ENCODE measurements at regions not wholly inside any gene's neighbourhood (a gene's known extent, or its start where the extent isn't known, plus 50 kb on each side); places are given as distances from the start of the nearest gene placed in this dataset.
A peak's percentile ranks its signal among the peaks of the same experiment; 100 is the strongest.

DNA sequence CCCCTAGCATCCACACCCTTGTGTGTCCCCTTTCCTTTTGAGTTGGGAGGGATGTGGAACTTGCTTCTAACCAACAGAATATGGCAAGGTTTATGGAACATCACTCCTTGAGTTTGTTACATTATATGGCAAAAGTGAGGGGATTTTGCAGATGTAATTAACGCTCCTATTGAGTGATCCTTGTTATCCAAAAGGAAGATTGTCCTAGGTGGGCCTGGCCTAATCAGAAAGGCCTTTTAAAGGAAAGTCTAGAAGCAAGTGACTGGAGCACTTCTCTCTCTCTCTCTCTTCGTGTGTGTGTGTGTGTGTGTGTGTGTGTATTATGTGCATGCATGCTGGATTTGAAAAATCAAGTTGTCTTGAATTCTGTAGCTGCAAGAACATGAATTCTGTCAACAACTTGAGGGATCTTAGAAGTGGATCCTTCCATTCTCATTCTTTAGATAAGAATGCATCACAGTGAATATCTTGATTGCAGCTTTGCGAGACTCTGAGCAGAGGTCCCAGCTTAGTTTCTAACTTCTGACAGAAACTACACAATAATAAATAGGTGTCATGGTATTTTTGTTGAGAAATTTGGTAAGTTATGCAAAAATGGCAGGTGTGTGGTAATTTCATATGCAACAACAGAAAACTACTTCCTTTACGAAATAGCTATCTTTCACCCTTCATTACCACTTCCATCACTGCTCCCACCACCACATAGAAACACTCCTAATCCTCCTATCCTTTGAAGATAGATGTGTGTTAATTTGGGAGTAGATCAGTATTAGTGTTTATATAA, 360.9 kb upstream of the CBLB start (continued):
- TF ChIP-seq RFX5 (IDR thresholded peaks at IDR 0.05; ENCODE audit: low read length) = no peak
- TF ChIP-seq, protein P1, sequence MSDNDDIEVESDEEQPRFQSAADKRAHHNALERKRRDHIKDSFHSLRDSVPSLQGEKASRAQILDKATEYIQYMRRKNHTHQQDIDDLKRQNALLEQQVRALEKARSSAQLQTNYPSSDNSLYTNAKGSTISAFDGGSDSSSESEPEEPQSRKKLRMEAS (IDR thresholded peaks at IDR 0.05; ENCODE audit: low read depth) = no peak

DNA sequence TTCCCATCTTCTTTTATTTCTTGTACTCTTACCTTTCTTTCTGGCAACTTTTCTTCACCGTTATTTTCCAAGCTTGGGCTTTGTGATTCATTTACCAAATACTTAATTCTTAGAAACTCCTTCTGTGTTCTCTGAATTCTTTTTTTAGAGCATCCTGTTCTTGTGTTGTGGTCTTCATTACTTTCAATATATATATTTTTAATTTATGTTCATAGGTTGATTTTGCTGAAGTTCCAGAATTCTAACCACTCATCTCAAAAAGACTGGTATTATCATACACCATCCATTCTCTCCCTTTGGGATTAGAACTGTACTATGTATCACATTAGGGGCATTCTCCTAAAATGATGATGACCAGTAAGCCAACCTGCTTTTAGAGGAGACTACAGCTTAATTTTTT, 362.3 kb upstream of the CBLB start:
- peak overlapping the region in 1 of 2 experiments; percentile 5; a peak in 1 of 4 replicates for H3K27ac ChIP-seq (ENCODE audit: low read depth in 2 of 2, low read length in 1 of 2)
- H3K9me2 ChIP-seq = no peaks in the 10 kb centered on the region
- H3F3A ChIP-seq (replicated peaks; ENCODE audit: insufficient read depth) = peaks cover 9% of the 10 kb centered on the region
- H2AFZ ChIP-seq (ENCODE audit: low read depth) = no peak overlapping the region
- H3K9ac ChIP-seq = no peak overlapping the region
- H4K20me1 ChIP-seq (ENCODE audit: insufficient read depth) = no peaks in the 10 kb centered on the region
- 79% methylated on average over 1 of the region's 1 CpG for WGBS (ENCODE audit: low lambda C conversion rate)
- no peak for TF ChIP-seq ELF1 (IDR thresholded peaks at IDR 0.05)
- no peak for TF ChIP-seq CHD2 (IDR thresholded peaks at IDR 0.05; ENCODE audit: low read length, partially characterized antibody)
- TF ChIP-seq, protein P1 (IDR thresholded peaks at IDR 0.05; ENCODE audit: low read depth) = no peak
- TF ChIP-seq GATA2 (CRISPR knock-in tag; IDR thresholded peaks at IDR 0.05) = no peak
- no peak for TF ChIP-seq POLR2AphosphoS5 (IDR thresholded peaks at IDR 0.05; ENCODE audit: low read depth, low read length)
- no peak for TF ChIP-seq JUND (IDR thresholded peaks at IDR 0.05)
- TF ChIP-seq, protein P2, sequence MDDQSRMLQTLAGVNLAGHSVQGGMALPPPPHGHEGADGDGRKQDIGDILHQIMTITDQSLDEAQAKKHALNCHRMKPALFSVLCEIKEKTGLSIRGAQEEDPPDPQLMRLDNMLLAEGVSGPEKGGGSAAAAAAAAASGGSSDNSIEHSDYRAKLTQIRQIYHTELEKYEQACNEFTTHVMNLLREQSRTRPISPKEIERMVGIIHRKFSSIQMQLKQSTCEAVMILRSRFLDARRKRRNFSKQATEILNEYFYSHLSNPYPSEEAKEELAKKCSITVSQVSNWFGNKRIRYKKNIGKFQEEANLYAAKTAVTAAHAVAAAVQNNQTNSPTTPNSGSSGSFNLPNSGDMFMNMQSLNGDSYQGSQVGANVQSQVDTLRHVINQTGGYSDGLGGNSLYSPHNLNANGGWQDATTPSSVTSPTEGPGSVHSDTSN (IDR thresholded peaks at IDR 0.05) = no peak
- no peak for TF ChIP-seq NFIC (IDR thresholded peaks at IDR 0.05; ENCODE audit: borderline replicate concordance)
- no peak for TF ChIP-seq TEAD4 (IDR thresholded peaks at IDR 0.05; ENCODE audit: borderline replicate concordance, insufficient read depth)
- no peak for TF ChIP-seq TAF1 (IDR thresholded peaks at IDR 0.05; ENCODE audit: borderline replicate concordance, low read depth, low read length)
- peaks cover 0 to 3% of the 10 kb centered on the region in 2 experiments for H3K36me3 ChIP-seq (replicated peaks in 1 of 2; ENCODE audit: control insufficient read depth in 1 of 2, insufficient read depth in 2 of 2, low read length in 1 of 2)
- no peaks in the 10 kb centered on the region for H3K27me3 ChIP-seq (ENCODE audit: insufficient read depth)
- no peaks in the 10 kb centered on the region for H3K79me2 ChIP-seq (ENCODE audit: insufficient read depth)
- no peak for DNase-seq
- H3K4me2 ChIP-seq = no peak overlapping the region
- CTCF ChIA-PET = interaction anchor here (0.6 to 1.3 kb wide), 2 partner anchors 27 to 657 kb away, joined by 3 read pairs; no protein-coding TSS in a partner anchor
- POLR2A ChIA-PET = no interaction called here
- no peaks in the 10 kb centered on the region; the same call in 1 of the 2 replicates for H3K9me3 ChIP-seq
- H3K4me1 ChIP-seq (ENCODE audit: control insufficient read depth in 1 of 2, insufficient read depth in 2 of 2, low read depth in 1 of 2, low read length in 1 of 2) = peaks cover 0 to 8% of the 10 kb centered on the region in 2 experiments; a peak in 2 of 4 replicates
- no peak overlapping the region for H3K4me3 ChIP-seq (ENCODE audit: low read depth in 2 of 2, low read length in 1 of 2)

DNA sequence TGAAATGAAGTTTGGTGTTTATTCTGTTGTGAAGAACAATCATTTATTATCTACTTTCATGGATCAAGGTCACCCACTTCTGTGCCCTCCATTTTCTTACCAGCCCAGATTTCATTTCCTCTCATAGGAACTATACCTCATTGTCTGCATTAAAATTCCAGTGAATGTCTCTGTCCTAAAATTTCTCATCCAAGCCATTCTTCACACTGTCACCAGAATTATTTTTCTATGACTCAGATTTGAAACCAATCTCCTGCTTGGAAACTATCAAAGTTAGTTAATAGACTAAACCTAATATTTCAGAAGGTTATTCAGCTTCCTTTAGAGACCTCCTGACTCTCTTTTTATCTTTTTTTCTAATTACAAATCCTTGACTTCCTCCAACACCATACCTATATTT, 364.1 kb upstream of the CBLB start:
- CTCF ChIA-PET = no interaction called here
- no peak overlapping the region for H3K4me2 ChIP-seq

More for the DNA sequence above, 364.1 kb upstream of the CBLB start:
- no peaks in the 10 kb centered on the region for H3K79me2 ChIP-seq (ENCODE audit: insufficient read depth)
- no peaks in the 10 kb centered on the region for H3K9me2 ChIP-seq
- H3F3A ChIP-seq (replicated peaks; ENCODE audit: insufficient read depth) = peaks cover 9% of the 10 kb centered on the region
- H3K27me3 ChIP-seq (ENCODE audit: insufficient read depth) = no peaks in the 10 kb centered on the region
- H4K20me1 ChIP-seq (ENCODE audit: insufficient read depth) = no peaks in the 10 kb centered on the region
- H3K27ac ChIP-seq (ENCODE audit: low read depth in 2 of 2, low read length in 1 of 2) = peak overlapping the region in 1 of 2 experiments; percentile 37; a peak in 1 of 4 replicates
- no peak overlapping the region; the same call in 1 of the 2 replicates for H2AFZ ChIP-seq (ENCODE audit: low read depth)
- DNase-seq = no peak
- H3K4me1 ChIP-seq (ENCODE audit: control insufficient read depth in 1 of 2, insufficient read depth in 2 of 2, low read depth in 1 of 2, low read length in 1 of 2) = peaks cover 0 to 8% of the 10 kb centered on the region in 2 experiments; a peak in 2 of 4 replicates
- H3K9me3 ChIP-seq = no peaks in the 10 kb centered on the region
- TF ChIP-seq RXRA (IDR thresholded peaks at IDR 0.05; ENCODE audit: borderline replicate concordance, low read depth) = no peak
- no peak for TF ChIP-seq CHD2 (IDR thresholded peaks at IDR 0.05; ENCODE audit: low read length, partially characterized antibody)
- 0 out of 2 replicates have a peak, but pooled peaks have one; percentile 15 for TF ChIP-seq JUND (IDR thresholded peaks at IDR 0.05)
- no peak for TF ChIP-seq NFIC (IDR thresholded peaks at IDR 0.05; ENCODE audit: borderline replicate concordance)
- peak; percentile 18; the same call in 1 of the 2 replicates for TF ChIP-seq FOSL2 (IDR thresholded peaks at IDR 0.05; ENCODE audit: borderline replicate concordance, low read depth)
- TF ChIP-seq ELF1 (IDR thresholded peaks at IDR 0.05) = no peak
- no peak for TF ChIP-seq RCOR1 (IDR thresholded peaks at IDR 0.05; ENCODE audit: low read length)
- H3K9ac ChIP-seq = no peak overlapping the region
- POLR2A ChIA-PET = no interaction called here
- no peaks in the 10 kb centered on the region for H3K36me3 ChIP-seq (replicated peaks in 1 of 2; ENCODE audit: control insufficient read depth in 1 of 2, insufficient read depth in 2 of 2, low read length in 1 of 2)
- H3K4me3 ChIP-seq (ENCODE audit: low read depth in 2 of 2, low read length in 1 of 2) = no peak overlapping the region

Data from SK-N-SH (cell line).